SU-DHL-6 (cell line): ENCODE measurements at regions not wholly inside any gene's neighbourhood (a gene's known extent, or its start where the extent isn't known, plus 50 kb on each side); places are given as distances from the start of the nearest gene placed in this dataset.

Experiments
- H2AFZ ChIP-seq: fragments of 200-600 bp; sonication (generic); 2 replicates; pipeline ENCODE4 v1.6.1; 2014; ENCODE audit warnings: low read depth, mild to moderate bottlenecking, moderate library complexity, mixed read lengths, antibody characterized with exemption, low read length; ENCODE audit not compliant: severe bottlenecking
- H3F3A ChIP-seq: fragments of 200-600 bp; shearing (Covaris generic); 2 replicates; pipeline ENCODE4 v1.6.0; 2016; ENCODE audit warnings: antibody characterized with exemption, mild to moderate bottlenecking; ENCODE audit not compliant: insufficient read depth
- H3K27ac ChIP-seq: fragments of 200-600 bp; sonication (generic); 2 replicates; pipeline ENCODE4 v1.5.1; 2016; ENCODE audit warnings: low read depth, mild to moderate bottlenecking, low read length, moderate library complexity, mixed read lengths
- H3K27me3 ChIP-seq: fragments of 200-600 bp; sonication (generic), shearing (Covaris generic); 2 replicates; pipeline ENCODE4 v1.6.0; 2014; ENCODE audit warnings: mild to moderate bottlenecking, low read length
- H3K36me3 ChIP-seq: fragments of 200-600 bp; sonication (generic); 2 replicates; pipeline ENCODE4 v1.6.1; 2014; ENCODE audit warnings: mild to moderate bottlenecking, low read length, mixed read lengths
- H3K4me2 ChIP-seq: fragments of 300-600, 200-600 bp; shearing (Covaris generic), sonication (generic); 2 replicates; pipeline ENCODE4 v1.6.0; 2014; ENCODE audit warnings: low read length, low read depth, mild to moderate bottlenecking; ENCODE audit not compliant: poor library complexity, severe bottlenecking
- H3K4me3 ChIP-seq: fragments of 200-600 bp; sonication (generic); 2 replicates; pipeline ENCODE4 v1.5.1; 2014; ENCODE audit warnings: antibody characterized with exemption, low read length, mild to moderate bottlenecking, mixed read lengths; ENCODE audit not compliant: insufficient read depth, poor library complexity, severe bottlenecking
- H3K79me2 ChIP-seq: fragments of 200-600 bp; sonication (generic); 2 replicates; pipeline ENCODE4 v1.6.1; 2014; ENCODE audit warnings: mild to moderate bottlenecking, low read length, moderate library complexity; ENCODE audit not compliant: insufficient read depth
- H3K9ac ChIP-seq: fragments of 200-600 bp; sonication (generic); 2 replicates; pipeline ENCODE4 v1.7.0; 2014; ENCODE audit warnings: mild to moderate bottlenecking, low read length
- H3K9me2 ChIP-seq: fragments of 200-600 bp; sonication (generic); replicated peaks from 2 replicates; pipeline ENCODE4 v1.6.1; 2014; ENCODE audit warnings: low read length; ENCODE audit not compliant: insufficient read depth
- H3K9me3 ChIP-seq: fragments of 200-600 bp; sonication (generic); 2 replicates; pipeline ENCODE4 v1.6.1; 2014; ENCODE audit warnings: low read length, mixed read lengths; ENCODE audit not compliant: insufficient read depth
- H4K20me1 ChIP-seq: fragments of 200-600 bp; sonication (generic); 2 replicates; pipeline ENCODE4 v1.6.1; 2014; ENCODE audit warnings: low read depth, mild to moderate bottlenecking, antibody characterized with exemption, low read length, moderate library complexity, mixed read lengths
- CTCF ChIP-seq: fragments of 200-600 bp; sonication (generic); IDR thresholded peaks from one replicate; pipeline ENCODE4 v1.5.1; 2017; ENCODE audit warnings: antibody characterized with exemption, mild to moderate bottlenecking, low read length, moderate library complexity; ENCODE audit not compliant: insufficient read depth, poor library complexity, severe bottlenecking
- EZH2phosphoT487 ChIP-seq: fragments of 200-600 bp; sonication (generic), shearing (Covaris generic); conservative IDR thresholded peaks from 2 replicates; pipeline ENCODE4 v1.6.1; 2018; ENCODE audit warnings: mild to moderate bottlenecking, antibody characterized with exemption, low read length, moderate library complexity, mixed read lengths

- Histone ChIP-seq H2AFZ (no peak overlapping the region), H3K9me3 (no peaks in the 10 kb centered on the region), H3K9ac (no peak overlapping the region), H3K27me3 (no peaks in the 10 kb centered on the region), H3K27ac (no peak overlapping the region), H3K4me3 (no peak overlapping the region), H4K20me1 (no peaks in the 10 kb centered on the region), H3K9me2 (no peaks in the 10 kb centered on the region), H3K4me2 (no peak overlapping the region), H3K36me3 (no peaks in the 10 kb centered on the region), H3K79me2 (no peaks in the 10 kb centered on the region), H3F3A (no peaks in the 10 kb centered on the region)
- TF ChIP-seq CTCF: no peak
- no peak for TF ChIP-seq EZH2phosphoT487
Measured at GRCh38 chr9:107090218-107090617, 192.9 kb upstream of the RAD23B start.

GRCh38 chr9:107093365-107094060, 189.6 kb upstream of the RAD23B start:
- Histone ChIP-seq H3K9me3 (no peaks in the 10 kb centered on the region), H3K4me2 (no peak overlapping the region)

GRCh38 chr9:107094370-107094769, 188.7 kb upstream of the RAD23B start:
- Histone ChIP-seq H3K27ac (no peak overlapping the region), H3K9me2 (no peaks in the 10 kb centered on the region), H2AFZ (no peak overlapping the region), H3K36me3 (no peaks in the 10 kb centered on the region), H3K4me2 (no peak overlapping the region), H3K9me3 (no peaks in the 10 kb centered on the region), H4K20me1 (no peaks in the 10 kb centered on the region), H3K9ac (no peak overlapping the region), H3K79me2 (no peaks in the 10 kb centered on the region), H3F3A (no peaks in the 10 kb centered on the region), H3K4me3 (no peak overlapping the region), H3K27me3 (no peaks in the 10 kb centered on the region)
- TF ChIP-seq CTCF (no peak), EZH2phosphoT487 (no peak)

More at GRCh38 chr9:107093365-107094060, 189.6 kb upstream of the RAD23B start:
- Histone ChIP-seq H3K9me2 (no peaks in the 10 kb centered on the region), H3K4me3 (no peak overlapping the region), H3K36me3 (no peaks in the 10 kb centered on the region), H2AFZ (no peak overlapping the region), H3K27ac (no peak overlapping the region), H3K9ac (no peak overlapping the region), H4K20me1 (no peaks in the 10 kb centered on the region), H3F3A (no peaks in the 10 kb centered on the region), H3K79me2 (no peaks in the 10 kb centered on the region), H3K27me3 (no peaks in the 10 kb centered on the region)
- TF ChIP-seq EZH2phosphoT487 (no peak), CTCF (no peak)
